ENCODE measurements at regions not wholly inside any gene's neighbourhood (a gene's known extent, or its start where the extent isn't known, plus 50 kb on each side); places are given as distances from the start of the nearest gene placed in this dataset.

GRCh38 chr11:81585390-81585933 lies 1148.2 kb downstream of the FAM181B start:
- intact Hi-C loops (cut with micrococcal nuclease) = no loop called here
- Mint-ChIP-seq H3K4me3 (no peak overlapping the region), H3K27ac (no peak overlapping the region), H3K27me3 (no peaks in the 10 kb centered on the region), H3K4me1 (no peaks in the 10 kb centered on the region), H3K9me3 (no peaks in the 10 kb centered on the region), H3K36me3 (no peaks in the 10 kb centered on the region)
- Histone ChIP-seq H3K4me1 (ENCODE audit: insufficient read depth, low read length) (no peaks in the 10 kb centered on the region), H3K36me3 (ENCODE audit: insufficient read depth, low read length) (no peaks in the 10 kb centered on the region), H3K9me3 (ENCODE audit: control insufficient read depth in 1 of 2, low read length in 2 of 2) (no peaks in the 10 kb centered on the region), H3K27me3 (ENCODE audit: insufficient read depth, low read length) (no peaks in the 10 kb centered on the region), H3K4me3 (ENCODE audit: low read length in 2 of 2) (no peak overlapping the region), H3K27ac (ENCODE audit: low read depth, low read length) (no peak overlapping the region)
- DNase-seq = no peak
- CTCF ChIA-PET (ENCODE audit: partially characterized antibody) = no interaction called here
- POLR2A ChIA-PET (ENCODE audit: partially characterized antibody) = no interaction called here

GRCh38 chr11:81579339-81579738 lies 1154.3 kb downstream of the FAM181B start:
- Mint-ChIP-seq H3K4me1 (no peaks in the 10 kb centered on the region), H3K9me3 (no peaks in the 10 kb centered on the region), H3K27ac (no peak overlapping the region), H3K4me3 (no peak overlapping the region), H3K36me3 (no peaks in the 10 kb centered on the region), H3K27me3 (no peaks in the 10 kb centered on the region)
- H3K27me3 ChIP-seq (ENCODE audit: insufficient read depth, low read length) = no peaks in the 10 kb centered on the region
- ChIA-PET CTCF (ENCODE audit: partially characterized antibody) (no interaction called here), POLR2A (ENCODE audit: partially characterized antibody) (no interaction called here)
- intact Hi-C loops (cut with micrococcal nuclease) = no loop called here
- H3K9me3 ChIP-seq (ENCODE audit: control insufficient read depth in 1 of 2, low read length in 2 of 2) = no peaks in the 10 kb centered on the region
- H3K4me3 ChIP-seq (ENCODE audit: low read length in 2 of 2) = no peak overlapping the region
- no peak for DNase-seq
- no peaks in the 10 kb centered on the region for H3K4me1 ChIP-seq (ENCODE audit: insufficient read depth, low read length)
- H3K27ac ChIP-seq (ENCODE audit: low read depth, low read length) = no peak overlapping the region
- H3K36me3 ChIP-seq (ENCODE audit: insufficient read depth, low read length) = no peaks in the 10 kb centered on the region

- Histone ChIP-seq H3K36me3 (ENCODE audit: insufficient read depth, low read length) (no peaks in the 10 kb centered on the region), H3K9me3 (ENCODE audit: control insufficient read depth in 1 of 2, low read length in 2 of 2) (no peaks in the 10 kb centered on the region), H3K4me1 (ENCODE audit: insufficient read depth, low read length) (no peaks in the 10 kb centered on the region), H3K27ac (ENCODE audit: low read depth, low read length) (no peak overlapping the region), H3K4me3 (ENCODE audit: low read length in 2 of 2) (no peak overlapping the region), H3K27me3 (ENCODE audit: insufficient read depth, low read length) (no peaks in the 10 kb centered on the region)
- no peak for DNase-seq
- H3K9me3 Mint-ChIP-seq = no peaks in the 10 kb centered on the region
- CTCF ChIA-PET (ENCODE audit: partially characterized antibody) = no interaction called here
- H3K4me3 Mint-ChIP-seq = no peak overlapping the region
- H3K36me3 Mint-ChIP-seq = no peaks in the 10 kb centered on the region
- H3K27me3 Mint-ChIP-seq = no peaks in the 10 kb centered on the region
- intact Hi-C loops (cut with micrococcal nuclease) = no loop called here
- POLR2A ChIA-PET (ENCODE audit: partially characterized antibody) = no interaction called here
- H3K27ac Mint-ChIP-seq = no peak overlapping the region
- H3K4me1 Mint-ChIP-seq = no peaks in the 10 kb centered on the region
These were observed 1155.1 kb downstream of the FAM181B start for GRCh38 chr11:81578571-81578970.

- H3K4me1 ChIP-seq (ENCODE audit: insufficient read depth, low read length) = no peaks in the 10 kb centered on the region
- ChIA-PET POLR2A (ENCODE audit: partially characterized antibody) (no interaction called here), CTCF (ENCODE audit: partially characterized antibody) (no interaction called here)
- H3K9me3 ChIP-seq (ENCODE audit: control insufficient read depth in 1 of 2, low read length in 2 of 2) = no peaks in the 10 kb centered on the region
- H3K27ac ChIP-seq (ENCODE audit: low read depth, low read length) = no peak overlapping the region
- Mint-ChIP-seq H3K36me3 (no peaks in the 10 kb centered on the region), H3K27me3 (no peaks in the 10 kb centered on the region), H3K9me3 (no peaks in the 10 kb centered on the region), H3K4me1 (no peaks in the 10 kb centered on the region), H3K4me3 (no peak overlapping the region), H3K27ac (no peak overlapping the region)
- no peak overlapping the region for H3K4me3 ChIP-seq (ENCODE audit: low read length in 2 of 2)
- no peak for DNase-seq
- no peaks in the 10 kb centered on the region for H3K36me3 ChIP-seq (ENCODE audit: insufficient read depth, low read length)
- no peaks in the 10 kb centered on the region for H3K27me3 ChIP-seq (ENCODE audit: insufficient read depth, low read length)
- intact Hi-C loops (cut with micrococcal nuclease) = no loop called here
These were observed 1159.4 kb downstream of the FAM181B start for GRCh38 chr11:81574301-81574700.

GRCh38 chr11:81573367-81573766 lies 1160.3 kb downstream of the FAM181B start:
- intact Hi-C loops (cut with micrococcal nuclease) = no loop called here
- no peaks in the 10 kb centered on the region for H3K4me1 Mint-ChIP-seq
- no peaks in the 10 kb centered on the region for H3K4me1 ChIP-seq (ENCODE audit: insufficient read depth, low read length)
- no peaks in the 10 kb centered on the region for H3K36me3 Mint-ChIP-seq
- no peaks in the 10 kb centered on the region for H3K9me3 Mint-ChIP-seq
- no peaks in the 10 kb centered on the region for H3K27me3 ChIP-seq (ENCODE audit: insufficient read depth, low read length)
- no peak overlapping the region for H3K4me3 ChIP-seq (ENCODE audit: low read length in 2 of 2)
- no peaks in the 10 kb centered on the region for H3K9me3 ChIP-seq (ENCODE audit: control insufficient read depth in 1 of 2, low read length in 2 of 2)
- H3K36me3 ChIP-seq (ENCODE audit: insufficient read depth, low read length) = no peaks in the 10 kb centered on the region
- ChIA-PET CTCF (ENCODE audit: partially characterized antibody) (no interaction called here), POLR2A (ENCODE audit: partially characterized antibody) (no interaction called here)
- H3K4me3 Mint-ChIP-seq = no peak overlapping the region
- H3K27me3 Mint-ChIP-seq = no peaks in the 10 kb centered on the region
- no peak overlapping the region for H3K27ac ChIP-seq (ENCODE audit: low read depth, low read length)
- no peak overlapping the region for H3K27ac Mint-ChIP-seq
- no peak for DNase-seq

- ChIA-PET POLR2A (ENCODE audit: partially characterized antibody) (interaction anchor here (0.6 kb wide), 1 partner anchor 23 kb away, joined by 3 read pairs; no protein-coding TSS in a partner anchor), CTCF (ENCODE audit: partially characterized antibody) (no interaction called here)
- H3K4me1 ChIP-seq (ENCODE audit: insufficient read depth, low read length) = no peaks in the 10 kb centered on the region
- intact Hi-C loops (cut with micrococcal nuclease) = no loop called here
- H3K27me3 ChIP-seq (ENCODE audit: insufficient read depth, low read length) = no peaks in the 10 kb centered on the region
- Mint-ChIP-seq H3K27ac (no peak overlapping the region), H3K4me3 (no peak overlapping the region), H3K9me3 (peaks cover 0 to 2% (median 0%) of the 10 kb centered on the region in 8 donors), H3K4me1 (no peaks in the 10 kb centered on the region), H3K36me3 (no peaks in the 10 kb centered on the region), H3K27me3 (no peaks in the 10 kb centered on the region)
- H3K36me3 ChIP-seq (ENCODE audit: insufficient read depth, low read length) = no peaks in the 10 kb centered on the region
- H3K27ac ChIP-seq (ENCODE audit: low read depth, low read length) = no peak overlapping the region
- DNase-seq = no peak
- H3K4me3 ChIP-seq (ENCODE audit: low read length in 2 of 2) = no peak overlapping the region
- no peaks in the 10 kb centered on the region for H3K9me3 ChIP-seq (ENCODE audit: control insufficient read depth in 1 of 2, low read length in 2 of 2)
These were observed 1163.0 kb downstream of the FAM181B start for GRCh38 chr11:81570669-81571068.

GRCh38 chr11:81569999-81570398 lies 1163.7 kb downstream of the FAM181B start:
- no peaks in the 10 kb centered on the region for H3K27me3 Mint-ChIP-seq
- POLR2A ChIA-PET (ENCODE audit: partially characterized antibody) = no interaction called here
- H3K4me1 ChIP-seq (ENCODE audit: insufficient read depth, low read length) = no peaks in the 10 kb centered on the region

GRCh38 chr11:81568918-81569317 lies 1164.7 kb downstream of the FAM181B start:
- ChIA-PET POLR2A (ENCODE audit: partially characterized antibody) (no interaction called here), CTCF (ENCODE audit: partially characterized antibody) (no interaction called here)
- intact Hi-C loops (cut with micrococcal nuclease) = no loop called here
- no peaks in the 10 kb centered on the region for H3K4me1 Mint-ChIP-seq
- no peak for DNase-seq
- H3K36me3 ChIP-seq (ENCODE audit: insufficient read depth, low read length) = no peaks in the 10 kb centered on the region
- H3K4me3 ChIP-seq (ENCODE audit: low read length in 2 of 2) = no peak overlapping the region
- no peak overlapping the region for H3K4me3 Mint-ChIP-seq
- H3K27me3 Mint-ChIP-seq = no peaks in the 10 kb centered on the region
- H3K9me3 Mint-ChIP-seq = peaks cover 0 to 5% (median 2%) of the 10 kb centered on the region in 8 donors
- no peaks in the 10 kb centered on the region for H3K9me3 ChIP-seq (ENCODE audit: control insufficient read depth in 1 of 2, low read length in 2 of 2)
- H3K27ac Mint-ChIP-seq = no peak overlapping the region
- no peaks in the 10 kb centered on the region for H3K4me1 ChIP-seq (ENCODE audit: insufficient read depth, low read length)
- no peaks in the 10 kb centered on the region for H3K27me3 ChIP-seq (ENCODE audit: insufficient read depth, low read length)
- H3K27ac ChIP-seq (ENCODE audit: low read depth, low read length) = no peak overlapping the region
- H3K36me3 Mint-ChIP-seq = no peaks in the 10 kb centered on the region

More at GRCh38 chr11:81569999-81570398, 1163.7 kb downstream of the FAM181B start:
- Histone ChIP-seq H3K27me3 (ENCODE audit: insufficient read depth, low read length) (no peaks in the 10 kb centered on the region), H3K4me3 (ENCODE audit: low read length in 2 of 2) (no peak overlapping the region), H3K36me3 (ENCODE audit: insufficient read depth, low read length) (no peaks in the 10 kb centered on the region), H3K27ac (ENCODE audit: low read depth, low read length) (no peak overlapping the region), H3K9me3 (ENCODE audit: control insufficient read depth in 1 of 2, low read length in 2 of 2) (no peaks in the 10 kb centered on the region)
- Mint-ChIP-seq H3K4me3 (no peak overlapping the region), H3K36me3 (no peaks in the 10 kb centered on the region), H3K27ac (no peak overlapping the region), H3K9me3 (peaks cover 0 to 3% (median under 1%) of the 10 kb centered on the region in 8 donors), H3K4me1 (no peaks in the 10 kb centered on the region)
- intact Hi-C loops (cut with micrococcal nuclease) = no loop called here
- CTCF ChIA-PET (ENCODE audit: partially characterized antibody) = no interaction called here
- DNase-seq = no peak

Measured in CD4-positive, alpha-beta memory T cell (primary cell).